C4-2B (cell line): ENCODE measurements at regions not wholly inside any gene's neighbourhood (a gene's known extent, or its start where the extent isn't known, plus 50 kb on each side); places are given as distances from the start of the nearest gene placed in this dataset.

Source experiments
- ZFX ChIP-seq: fragments of 450-650 bp; IDR thresholded peaks from 2 replicates; pipeline ENCODE4 v1.6.1; 2017
- TF ChIP-seq, protein P1 (sequence below): fragments of 450-650 bp; conservative IDR thresholded peaks from 2 replicates; pipeline ENCODE4 v1.5.1; 2017; ENCODE audit warnings: mild to moderate bottlenecking

DNA sequence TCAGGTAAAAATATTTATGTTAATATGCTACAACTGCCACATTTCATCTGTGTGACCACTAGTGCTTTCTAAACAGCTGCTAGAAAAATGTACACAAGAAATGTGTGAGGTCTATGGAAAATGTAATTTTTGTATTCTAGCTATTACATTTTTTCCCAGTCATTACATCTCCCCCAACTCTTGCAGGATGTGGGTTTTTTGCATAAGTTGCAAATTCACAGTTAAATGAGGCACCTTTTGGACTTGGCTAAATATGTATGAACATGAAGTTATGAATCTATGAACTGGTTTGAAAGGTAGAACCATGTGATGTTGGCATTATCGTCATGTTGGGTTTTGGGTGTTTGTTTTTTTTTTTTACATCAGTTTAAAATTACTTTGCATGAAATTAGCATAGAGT lies 590.4 kb upstream of the WWC1 start:
- TF ChIP-seq, protein P1, sequence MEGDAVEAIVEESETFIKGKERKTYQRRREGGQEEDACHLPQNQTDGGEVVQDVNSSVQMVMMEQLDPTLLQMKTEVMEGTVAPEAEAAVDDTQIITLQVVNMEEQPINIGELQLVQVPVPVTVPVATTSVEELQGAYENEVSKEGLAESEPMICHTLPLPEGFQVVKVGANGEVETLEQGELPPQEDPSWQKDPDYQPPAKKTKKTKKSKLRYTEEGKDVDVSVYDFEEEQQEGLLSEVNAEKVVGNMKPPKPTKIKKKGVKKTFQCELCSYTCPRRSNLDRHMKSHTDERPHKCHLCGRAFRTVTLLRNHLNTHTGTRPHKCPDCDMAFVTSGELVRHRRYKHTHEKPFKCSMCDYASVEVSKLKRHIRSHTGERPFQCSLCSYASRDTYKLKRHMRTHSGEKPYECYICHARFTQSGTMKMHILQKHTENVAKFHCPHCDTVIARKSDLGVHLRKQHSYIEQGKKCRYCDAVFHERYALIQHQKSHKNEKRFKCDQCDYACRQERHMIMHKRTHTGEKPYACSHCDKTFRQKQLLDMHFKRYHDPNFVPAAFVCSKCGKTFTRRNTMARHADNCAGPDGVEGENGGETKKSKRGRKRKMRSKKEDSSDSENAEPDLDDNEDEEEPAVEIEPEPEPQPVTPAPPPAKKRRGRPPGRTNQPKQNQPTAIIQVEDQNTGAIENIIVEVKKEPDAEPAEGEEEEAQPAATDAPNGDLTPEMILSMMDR = no peak
- TF ChIP-seq ZFX = no peak
